Esophagus squamous epithelium (tissue), 4 donors: ENCODE measurements at regions not wholly inside any gene's neighbourhood (a gene's known extent, or its start where the extent isn't known, plus 50 kb on each side); places are given as distances from the start of the nearest gene placed in this dataset.

Experiments
- POLR2A ChIP-seq, 4 donors: fragments of 450-650 bp; IDR thresholded peaks; one replicate each; pipeline ENCODE4 v1.6.1; 2017; ENCODE audit warnings: antibody characterized with exemption in 4 of 4, mild to moderate bottlenecking in 4 of 4, moderate library complexity in 3 of 4
- TF ChIP-seq, protein P1 (sequence below), 6 experiments: fragments of 450-650 bp in 4 of 6; fragments of 200-600 bp in 2 of 6; sonication (generic) in 2 of 6; IDR thresholded peaks; one replicate each; pipeline ENCODE4 v1.5.1; 2016 to 2019; ENCODE audit warnings: antibody characterized with exemption in 6 of 6, mild to moderate bottlenecking in 4 of 6, moderate library complexity in 4 of 6

DNA sequence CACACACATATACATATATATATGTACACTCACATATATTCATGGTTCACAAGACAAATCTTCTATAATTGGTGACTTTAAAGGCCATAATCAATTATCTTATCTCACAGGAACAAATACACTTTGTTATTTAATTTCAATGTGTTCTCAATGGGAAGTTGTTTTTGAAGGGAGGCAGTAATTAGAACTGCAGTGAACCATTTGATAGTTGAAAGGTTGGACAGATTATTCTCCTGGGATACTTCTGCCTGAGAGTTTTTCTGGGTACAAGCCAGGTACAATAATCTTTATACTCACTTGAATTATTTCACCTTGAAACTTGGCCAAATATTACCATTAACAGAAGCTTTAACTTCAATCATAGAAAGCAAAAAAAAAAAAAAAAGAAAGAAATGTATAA is 546.6 kb upstream of the LRRTM4 start:
- TF ChIP-seq, protein P1, sequence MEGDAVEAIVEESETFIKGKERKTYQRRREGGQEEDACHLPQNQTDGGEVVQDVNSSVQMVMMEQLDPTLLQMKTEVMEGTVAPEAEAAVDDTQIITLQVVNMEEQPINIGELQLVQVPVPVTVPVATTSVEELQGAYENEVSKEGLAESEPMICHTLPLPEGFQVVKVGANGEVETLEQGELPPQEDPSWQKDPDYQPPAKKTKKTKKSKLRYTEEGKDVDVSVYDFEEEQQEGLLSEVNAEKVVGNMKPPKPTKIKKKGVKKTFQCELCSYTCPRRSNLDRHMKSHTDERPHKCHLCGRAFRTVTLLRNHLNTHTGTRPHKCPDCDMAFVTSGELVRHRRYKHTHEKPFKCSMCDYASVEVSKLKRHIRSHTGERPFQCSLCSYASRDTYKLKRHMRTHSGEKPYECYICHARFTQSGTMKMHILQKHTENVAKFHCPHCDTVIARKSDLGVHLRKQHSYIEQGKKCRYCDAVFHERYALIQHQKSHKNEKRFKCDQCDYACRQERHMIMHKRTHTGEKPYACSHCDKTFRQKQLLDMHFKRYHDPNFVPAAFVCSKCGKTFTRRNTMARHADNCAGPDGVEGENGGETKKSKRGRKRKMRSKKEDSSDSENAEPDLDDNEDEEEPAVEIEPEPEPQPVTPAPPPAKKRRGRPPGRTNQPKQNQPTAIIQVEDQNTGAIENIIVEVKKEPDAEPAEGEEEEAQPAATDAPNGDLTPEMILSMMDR (IDR thresholded peaks at IDR 0.05): no peak
- TF ChIP-seq POLR2A (IDR thresholded peaks at IDR 0.05): no peak
